Glutamatergic neuron (in vitro differentiated cells): ENCODE measurements at regions not wholly inside any gene's neighbourhood (a gene's known extent, or its start where the extent isn't known, plus 50 kb on each side); places are given as distances from the start of the nearest gene placed in this dataset.

Experiments used
- DNase-seq: peaks from one replicate; pipeline ENCODE4 v3.0.0; 2022
- H3K27ac Mint-ChIP-seq: one replicate; pipeline ENCODE4 v1.8.0; 2020; ENCODE audit warnings: mild to moderate bottlenecking, mixed read lengths, inconsistent platforms; ENCODE audit not compliant: unreplicated experiment
- H3K27me3 Mint-ChIP-seq: one replicate; pipeline ENCODE4 v1.8.0; 2020; ENCODE audit warnings: mild to moderate bottlenecking, moderate library complexity, mixed read lengths, inconsistent platforms; ENCODE audit not compliant: unreplicated experiment
- H3K36me3 Mint-ChIP-seq: one replicate; pipeline ENCODE4 v1.8.0; 2020; ENCODE audit warnings: mild to moderate bottlenecking, mixed read lengths, inconsistent platforms; ENCODE audit not compliant: unreplicated experiment
- H3K4me1 Mint-ChIP-seq: one replicate; pipeline ENCODE4 v1.8.0; 2020; ENCODE audit warnings: mild to moderate bottlenecking, low read depth, mixed read lengths, inconsistent platforms; ENCODE audit not compliant: unreplicated experiment
- H3K4me3 Mint-ChIP-seq: one replicate; pipeline ENCODE4 v1.8.0; 2020; ENCODE audit warnings: mild to moderate bottlenecking, mixed read lengths, inconsistent platforms; ENCODE audit not compliant: unreplicated experiment
- H3K9me3 Mint-ChIP-seq: one replicate; pipeline ENCODE4 v1.8.0; 2020; ENCODE audit warnings: mild to moderate bottlenecking, moderate library complexity, mixed read lengths, inconsistent platforms; ENCODE audit not compliant: unreplicated experiment
- TF ChIP-seq, protein P1 (sequence below): fragments of 200-600 bp; sonication (generic); IDR thresholded peaks from one replicate; pipeline ENCODE4 v1.5.0; 2021; ENCODE audit not compliant: partially characterized antibody, unreplicated experiment

DNA sequence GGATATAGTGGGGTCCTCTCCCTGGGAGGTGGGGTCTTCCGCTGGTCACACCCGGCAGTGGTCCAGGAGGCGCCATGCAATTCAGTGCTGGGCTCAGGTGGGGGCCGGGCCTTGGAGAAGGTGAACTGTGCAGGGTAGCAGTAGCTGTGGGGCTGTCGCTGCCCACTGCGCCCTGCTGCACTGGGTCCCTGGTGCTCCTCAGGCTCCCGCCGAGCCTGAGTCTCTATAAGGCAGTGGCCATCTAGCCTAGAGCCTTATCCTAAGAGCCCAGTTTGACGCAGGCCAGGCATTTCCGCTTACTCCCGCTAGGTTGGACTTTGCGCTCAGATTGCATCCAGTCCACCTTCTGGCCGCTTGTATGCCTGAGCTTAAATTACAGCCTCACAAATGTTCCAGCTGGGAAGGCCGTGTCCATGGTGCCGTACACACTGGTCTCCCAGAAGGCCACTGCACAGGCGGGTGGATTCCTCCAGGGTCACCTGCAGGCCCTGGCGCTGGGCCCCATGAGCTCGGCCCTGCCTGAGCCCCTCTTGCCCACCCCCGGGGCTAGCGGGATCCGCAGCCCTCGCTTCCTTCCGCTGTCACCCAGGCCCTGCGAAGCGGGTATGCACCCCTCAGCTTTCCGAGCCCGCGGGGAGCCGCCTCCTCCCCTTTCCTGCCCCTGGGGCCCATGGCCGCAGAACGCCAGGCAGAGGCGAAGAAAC is 1762.2 kb downstream of the TP53TG3F start:
- H3K4me1 Mint-ChIP-seq = no peaks in the 10 kb centered on the region
- H3K36me3 Mint-ChIP-seq = peaks cover 3% of the 10 kb centered on the region
- no peak overlapping the region for H3K4me3 Mint-ChIP-seq
- peaks cover 10% of the 10 kb centered on the region for H3K9me3 Mint-ChIP-seq
- no peak for DNase-seq
- TF ChIP-seq, protein P1, sequence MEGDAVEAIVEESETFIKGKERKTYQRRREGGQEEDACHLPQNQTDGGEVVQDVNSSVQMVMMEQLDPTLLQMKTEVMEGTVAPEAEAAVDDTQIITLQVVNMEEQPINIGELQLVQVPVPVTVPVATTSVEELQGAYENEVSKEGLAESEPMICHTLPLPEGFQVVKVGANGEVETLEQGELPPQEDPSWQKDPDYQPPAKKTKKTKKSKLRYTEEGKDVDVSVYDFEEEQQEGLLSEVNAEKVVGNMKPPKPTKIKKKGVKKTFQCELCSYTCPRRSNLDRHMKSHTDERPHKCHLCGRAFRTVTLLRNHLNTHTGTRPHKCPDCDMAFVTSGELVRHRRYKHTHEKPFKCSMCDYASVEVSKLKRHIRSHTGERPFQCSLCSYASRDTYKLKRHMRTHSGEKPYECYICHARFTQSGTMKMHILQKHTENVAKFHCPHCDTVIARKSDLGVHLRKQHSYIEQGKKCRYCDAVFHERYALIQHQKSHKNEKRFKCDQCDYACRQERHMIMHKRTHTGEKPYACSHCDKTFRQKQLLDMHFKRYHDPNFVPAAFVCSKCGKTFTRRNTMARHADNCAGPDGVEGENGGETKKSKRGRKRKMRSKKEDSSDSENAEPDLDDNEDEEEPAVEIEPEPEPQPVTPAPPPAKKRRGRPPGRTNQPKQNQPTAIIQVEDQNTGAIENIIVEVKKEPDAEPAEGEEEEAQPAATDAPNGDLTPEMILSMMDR = no peak
- H3K27ac Mint-ChIP-seq = no peak overlapping the region
- H3K27me3 Mint-ChIP-seq = no peaks in the 10 kb centered on the region

DNA sequence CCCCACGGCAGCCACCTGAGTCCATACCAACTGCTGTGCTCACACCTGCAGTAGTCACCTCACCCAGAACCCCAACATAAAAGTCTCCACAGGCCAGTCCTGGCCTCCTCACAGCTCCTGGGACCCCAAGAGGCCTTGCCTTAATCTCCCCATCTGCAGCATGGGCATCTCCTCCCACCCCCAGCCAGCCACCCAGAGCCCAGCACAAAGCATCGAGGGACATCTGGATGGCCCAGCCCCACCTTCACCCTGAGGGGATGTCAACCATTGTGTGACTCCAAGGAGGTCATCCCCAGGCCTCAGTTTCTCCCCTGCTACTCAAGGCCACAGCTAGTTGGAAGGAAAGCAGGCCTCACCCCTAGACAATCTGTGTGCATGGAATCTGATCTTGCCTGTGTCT is 1775.3 kb downstream of the TP53TG3F start:
- H3K4me1 Mint-ChIP-seq = no peaks in the 10 kb centered on the region
- DNase-seq = no peak
- H3K27me3 Mint-ChIP-seq = peaks cover 5% of the 10 kb centered on the region
- H3K27ac Mint-ChIP-seq = no peak overlapping the region
- TF ChIP-seq, protein P1 = no peak
- H3K36me3 Mint-ChIP-seq = peaks cover 7% of the 10 kb centered on the region
- no peak overlapping the region for H3K4me3 Mint-ChIP-seq
- peaks cover 19% of the 10 kb centered on the region for H3K9me3 Mint-ChIP-seq

DNA sequence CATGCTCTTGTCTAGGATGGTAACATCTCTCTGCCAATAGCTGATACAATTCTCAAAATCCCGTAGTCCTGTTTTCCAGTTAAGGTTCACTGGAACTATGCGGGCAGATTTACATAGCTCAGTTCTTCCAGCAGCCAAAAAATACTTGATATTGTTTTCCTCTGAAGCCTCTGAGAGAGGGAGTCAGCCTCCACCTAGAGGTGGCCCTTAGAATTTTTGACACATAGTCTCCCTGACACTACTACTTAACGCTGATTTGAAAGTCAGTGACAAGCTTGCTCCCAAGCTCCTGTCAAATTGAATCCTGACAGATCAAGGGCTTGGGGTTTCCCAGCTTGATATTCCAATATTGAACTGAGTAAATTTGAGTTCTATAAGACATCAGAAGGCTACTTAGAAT is 1780.1 kb downstream of the TP53TG3F start:
- Mint-ChIP-seq H3K9me3 (peaks cover 13% of the 10 kb centered on the region), H3K27ac (no peak overlapping the region), H3K4me3 (no peak overlapping the region)

DNA sequence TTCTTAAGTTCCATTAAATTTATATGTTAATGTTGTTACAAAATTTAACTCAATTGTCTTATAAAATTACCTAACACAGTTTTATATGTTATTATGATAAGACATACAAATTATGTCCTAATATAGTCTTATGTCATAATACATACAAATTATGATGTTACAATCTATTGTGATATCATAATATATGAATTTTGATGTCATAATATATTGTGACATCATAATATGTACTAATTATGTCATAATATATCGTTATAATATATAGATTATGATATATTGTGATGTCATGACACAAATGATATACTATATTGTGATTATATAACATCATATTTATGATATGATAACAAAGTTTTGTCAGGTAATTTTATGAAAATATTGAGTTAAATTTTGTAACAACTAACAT is 1789.6 kb downstream of the TP53TG3F start:
- no peak overlapping the region for H3K4me3 Mint-ChIP-seq
- H3K36me3 Mint-ChIP-seq = no peaks in the 10 kb centered on the region
- peaks cover 3% of the 10 kb centered on the region for H3K27me3 Mint-ChIP-seq
- DNase-seq = no peak
- no peaks in the 10 kb centered on the region for H3K4me1 Mint-ChIP-seq
- H3K27ac Mint-ChIP-seq = no peak overlapping the region
- peaks cover 7% of the 10 kb centered on the region for H3K9me3 Mint-ChIP-seq
- TF ChIP-seq, protein P1 = no peak

More for the DNA sequence above, 1780.1 kb downstream of the TP53TG3F start:
- TF ChIP-seq, protein P1 = no peak
- DNase-seq = no peak
- Mint-ChIP-seq H3K27me3 (no peaks in the 10 kb centered on the region), H3K36me3 (peaks cover 7% of the 10 kb centered on the region), H3K4me1 (no peaks in the 10 kb centered on the region)

DNA sequence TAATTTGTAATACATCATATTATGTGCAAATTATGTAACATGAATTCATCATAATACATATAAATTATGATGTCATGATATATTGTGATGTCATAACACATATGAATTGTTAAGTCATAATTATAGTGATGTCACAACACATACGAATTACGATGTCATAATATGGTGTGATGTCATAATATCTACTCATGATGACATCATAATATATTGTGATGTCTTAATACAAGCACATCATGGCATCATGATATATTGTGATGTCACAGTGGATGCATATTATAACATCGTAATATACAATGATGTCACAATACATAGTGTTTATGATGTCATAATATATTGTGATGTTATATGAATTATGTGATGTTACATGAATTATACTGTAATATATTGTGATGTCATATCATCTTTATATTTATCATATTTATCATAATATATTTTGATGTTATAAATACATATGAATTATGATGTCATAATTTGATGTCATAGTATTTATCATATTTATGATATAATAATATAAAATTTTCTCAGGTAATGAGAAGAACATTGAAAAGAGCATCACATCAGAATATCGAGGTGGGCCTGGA is 1793.0 kb downstream of the TP53TG3F start:
- no peak overlapping the region for H3K27ac Mint-ChIP-seq
- TF ChIP-seq, protein P1 = no peak
- H3K9me3 Mint-ChIP-seq = peaks cover 12% of the 10 kb centered on the region
- H3K36me3 Mint-ChIP-seq = no peaks in the 10 kb centered on the region
- no peaks in the 10 kb centered on the region for H3K27me3 Mint-ChIP-seq
- H3K4me3 Mint-ChIP-seq = no peak overlapping the region
- H3K4me1 Mint-ChIP-seq = no peaks in the 10 kb centered on the region
- DNase-seq = no peak
